ENCODE measurements at regions not wholly inside any gene's neighbourhood (a gene's known extent, or its start where the extent isn't known, plus 50 kb on each side); places are given as distances from the start of the nearest gene placed in this dataset.
A peak's percentile ranks its signal among the peaks of the same experiment; 100 is the strongest.
"Not testable (repeated sequence)": the region's sequence is repeated elsewhere in the genome, so short reads cannot be mapped to it uniquely, and the experiment has no call there.

DNA sequence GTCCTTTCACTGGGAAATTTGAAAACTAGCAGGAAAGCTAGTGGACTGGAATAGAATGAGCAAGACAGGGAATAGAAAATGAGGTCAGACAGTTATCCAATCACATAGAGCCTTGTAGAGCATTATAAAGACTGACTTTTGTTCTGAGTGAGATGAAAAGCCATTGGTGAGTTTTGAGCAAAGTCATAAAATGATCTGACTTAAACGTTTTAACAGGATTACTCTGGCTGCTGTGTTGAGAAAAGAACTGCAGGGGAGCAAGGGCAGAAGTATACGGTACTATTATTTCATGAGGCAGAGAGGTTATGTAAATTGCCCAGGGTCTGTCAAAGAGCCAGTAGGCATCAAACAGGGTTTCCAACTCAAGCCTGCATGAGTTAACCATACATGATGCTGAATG lies 393.4 kb downstream of the TFEC start:
- H3K27me3 Mint-ChIP-seq = peaks cover 0 to 2% (median 0%) of the 10 kb centered on the region in 3 donors
- no peak overlapping the region for H3K4me3 Mint-ChIP-seq
- H3K36me3 Mint-ChIP-seq = no peaks in the 10 kb centered on the region
- H3K4me1 Mint-ChIP-seq = no peaks in the 10 kb centered on the region
- H3K9me3 Mint-ChIP-seq = peaks cover 0 to 9% (median 3%) of the 10 kb centered on the region in 7 donors
- ATAC-seq (ENCODE audit: low read depth in 2 of 2) = no peak
- H3K27ac Mint-ChIP-seq = no peak overlapping the region
- no peak for DNase-seq

DNA sequence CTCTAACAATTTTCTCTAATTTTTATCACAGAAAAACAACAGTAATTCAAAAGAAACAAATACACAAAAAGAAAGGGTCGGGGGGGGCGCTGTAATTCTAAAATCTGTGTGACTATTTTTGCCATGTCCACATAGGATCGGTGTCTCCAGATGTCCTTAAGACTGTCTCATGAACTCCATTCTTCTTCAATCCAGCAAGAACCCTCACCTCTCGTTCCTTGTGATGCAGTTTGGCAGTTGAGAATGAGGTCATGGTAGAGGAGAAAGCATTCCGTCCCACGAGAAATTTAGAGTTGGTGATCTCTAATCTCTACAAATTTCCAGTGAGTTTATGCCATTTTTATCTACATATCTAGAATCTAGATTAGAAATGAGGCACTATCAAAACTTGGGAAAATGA lies 394.7 kb downstream of the TFEC start:
- no peak for DNase-seq
- no peak for ATAC-seq (ENCODE audit: low read depth in 2 of 2)
- Mint-ChIP-seq H3K4me1 (no peaks in the 10 kb centered on the region), H3K4me3 (no peak overlapping the region), H3K27ac (no peak overlapping the region), H3K9me3 (peaks cover 0 to 8% (median 0%) of the 10 kb centered on the region in 7 donors), H3K36me3 (no peaks in the 10 kb centered on the region), H3K27me3 (peaks cover 0 to 4% (median 0%) of the 10 kb centered on the region in 3 donors)

DNA sequence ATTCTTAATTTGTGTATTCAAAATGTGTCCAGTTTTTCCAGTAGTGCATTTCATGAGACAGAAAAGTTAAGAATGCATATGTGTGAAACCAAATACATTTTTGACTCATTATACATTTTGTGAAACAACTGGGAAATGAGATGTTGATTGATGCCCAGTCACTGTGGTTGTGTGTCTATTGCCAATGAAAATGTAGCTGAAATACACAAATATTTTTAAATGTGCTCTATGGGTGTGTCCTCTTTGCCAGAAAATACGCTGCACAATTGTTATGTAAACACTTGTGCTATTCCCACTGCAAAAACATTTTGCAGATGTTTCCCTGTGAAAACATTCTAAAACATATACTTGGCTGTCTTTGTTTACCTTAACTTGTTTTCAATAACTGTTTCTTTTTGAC lies 395.2 kb downstream of the TFEC start:
- ATAC-seq (ENCODE audit: low read depth in 2 of 2) (no peak), DNase-seq (no peak)
- no peak overlapping the region for H3K4me3 Mint-ChIP-seq
- H3K4me1 Mint-ChIP-seq = no peaks in the 10 kb centered on the region
- no peaks in the 10 kb centered on the region for H3K36me3 Mint-ChIP-seq
- H3K9me3 Mint-ChIP-seq = peaks cover 0 to 8% (median 0%) of the 10 kb centered on the region in 7 donors
- H3K27me3 Mint-ChIP-seq = peaks cover 0 to 4% (median 0%) of the 10 kb centered on the region in 3 donors
- H3K27ac Mint-ChIP-seq = no peak overlapping the region

DNA sequence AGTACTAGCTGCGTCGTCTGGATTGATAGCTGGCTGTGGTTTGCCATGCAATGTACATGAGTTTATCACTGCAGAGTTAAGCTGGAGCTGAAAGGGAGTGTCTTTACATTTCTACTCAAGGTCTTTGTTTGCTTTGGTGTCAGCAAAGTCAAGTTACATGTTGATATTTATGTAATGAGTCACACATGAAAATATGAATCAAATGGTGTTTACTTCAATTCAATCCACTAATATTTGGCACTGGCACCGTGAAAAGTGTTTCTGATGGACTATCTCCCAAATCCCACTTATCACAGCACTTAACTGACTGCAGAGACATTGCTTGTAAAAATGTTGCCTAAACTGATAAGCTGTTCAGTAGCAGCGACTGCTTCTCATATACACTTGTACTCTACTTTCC lies 395.9 kb downstream of the TFEC start:
- no peak for ATAC-seq (ENCODE audit: low read depth in 2 of 2)
- Mint-ChIP-seq H3K27ac (no peak overlapping the region), H3K4me3 (no peak overlapping the region), H3K9me3 (peaks cover 0 to 8% (median 0%) of the 10 kb centered on the region in 7 donors), H3K36me3 (no peaks in the 10 kb centered on the region), H3K27me3 (peaks cover 0 to 4% (median 0%) of the 10 kb centered on the region in 3 donors), H3K4me1 (no peaks in the 10 kb centered on the region)
- DNase-seq = no peak

DNA sequence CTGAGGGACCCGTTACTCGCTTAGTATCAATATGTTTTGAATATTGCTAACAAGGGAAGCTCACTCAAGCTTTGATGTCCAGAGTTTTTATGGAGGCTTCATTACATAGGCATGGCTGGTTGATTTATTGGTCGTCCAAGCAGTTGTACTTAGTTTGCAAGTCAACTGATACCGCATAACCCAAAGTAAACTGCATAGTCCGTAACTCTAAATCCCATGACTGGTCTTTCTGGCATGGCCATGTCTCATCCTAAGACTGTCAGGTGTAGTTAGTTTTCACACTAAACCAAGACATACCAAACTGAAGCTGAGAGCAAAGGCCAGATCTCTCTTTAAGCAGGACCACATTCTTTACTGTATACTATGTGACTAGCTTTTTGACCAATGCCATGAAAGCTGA lies 397.9 kb downstream of the TFEC start:
- H3K27me3 Mint-ChIP-seq = peaks cover 0 to 4% (median 0%) of the 10 kb centered on the region in 3 donors
- DNase-seq (no peak), ATAC-seq (ENCODE audit: low read depth in 2 of 2) (no peak)
- H3K4me1 Mint-ChIP-seq = no peaks in the 10 kb centered on the region
- H3K27ac Mint-ChIP-seq = no peak overlapping the region
- no peaks in the 10 kb centered on the region for H3K36me3 Mint-ChIP-seq
- no peak overlapping the region for H3K4me3 Mint-ChIP-seq
- peaks cover 0 to 6% (median 0%) of the 10 kb centered on the region in 7 donors for H3K9me3 Mint-ChIP-seq

DNA sequence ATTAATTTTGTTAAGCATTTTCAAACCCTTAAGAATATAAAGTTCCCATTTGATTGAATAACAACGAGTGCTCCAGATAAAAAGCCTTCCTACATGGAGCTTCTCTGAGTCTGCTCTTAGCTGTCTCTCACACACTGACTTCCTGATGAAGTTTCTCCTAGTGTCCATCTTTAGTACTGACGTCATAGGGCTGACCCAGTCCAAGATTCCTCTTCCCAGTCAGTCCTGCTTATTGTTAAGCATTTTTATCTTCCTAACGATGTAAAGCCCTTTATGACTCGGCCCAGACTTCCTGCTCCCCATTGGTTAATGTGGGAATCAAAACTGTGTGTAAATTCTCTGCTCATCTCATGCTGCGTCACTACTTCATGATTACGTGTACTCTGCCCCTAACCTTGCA lies 398.8 kb downstream of the TFEC start:
- DNase-seq (no peak), ATAC-seq (ENCODE audit: low read depth in 2 of 2) (no peak)
- H3K4me1 Mint-ChIP-seq = no peaks in the 10 kb centered on the region
- no peaks in the 10 kb centered on the region for H3K9me3 Mint-ChIP-seq
- no peak overlapping the region for H3K4me3 Mint-ChIP-seq
- peaks cover 0 to 4% (median 0%) of the 10 kb centered on the region in 3 donors for H3K27me3 Mint-ChIP-seq
- H3K36me3 Mint-ChIP-seq = no peaks in the 10 kb centered on the region
- no peak overlapping the region for H3K27ac Mint-ChIP-seq

DNA sequence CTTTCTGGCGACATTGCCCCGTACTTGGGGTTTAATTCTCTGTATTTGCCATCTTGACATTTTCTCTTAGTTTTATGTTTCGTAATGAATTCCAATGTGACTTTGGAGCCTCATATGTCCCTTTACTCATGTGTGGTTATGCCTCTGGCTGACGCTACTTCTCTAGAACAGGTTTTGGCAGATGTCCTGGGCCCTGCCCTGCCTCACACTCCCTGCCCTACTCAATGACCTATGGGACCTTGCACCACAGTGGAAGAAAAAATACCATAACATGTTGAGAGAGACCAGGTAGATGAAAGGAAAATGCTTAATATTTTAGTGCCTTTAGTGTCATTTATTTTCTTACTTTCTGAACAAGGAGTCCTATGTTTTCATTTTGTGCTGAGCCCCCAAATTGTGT lies 400.5 kb downstream of the TFEC start:
- ATAC-seq (ENCODE audit: low read depth in 2 of 2) (no peak), DNase-seq (no peak)
- Mint-ChIP-seq H3K4me1 (no peaks in the 10 kb centered on the region), H3K9me3 (no peaks in the 10 kb centered on the region), H3K27me3 (peaks cover 0 to 4% (median 0%) of the 10 kb centered on the region in 3 donors), H3K36me3 (no peaks in the 10 kb centered on the region), H3K4me3 (no peak overlapping the region), H3K27ac (no peak overlapping the region)

DNA sequence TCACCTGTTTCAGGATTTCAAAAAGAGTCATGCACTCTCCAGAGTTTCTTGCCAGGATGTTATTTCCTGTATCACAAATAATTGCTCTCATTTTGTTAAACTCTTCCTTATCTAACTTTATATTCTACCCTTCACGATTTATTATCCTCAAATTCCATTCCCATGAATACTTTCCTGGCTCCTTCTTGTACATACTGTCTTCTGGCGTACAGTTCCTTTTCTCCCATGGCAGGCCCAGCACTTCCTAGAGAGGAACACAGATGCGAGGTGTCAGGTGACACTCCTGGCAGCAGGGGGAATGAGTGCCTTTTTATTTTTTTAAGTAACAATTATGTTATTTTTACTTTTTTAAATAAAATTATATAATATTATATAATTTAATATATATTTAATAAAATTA lies 411.9 kb downstream of the TFEC start:
- H3K27ac Mint-ChIP-seq = no peak overlapping the region

DNA sequence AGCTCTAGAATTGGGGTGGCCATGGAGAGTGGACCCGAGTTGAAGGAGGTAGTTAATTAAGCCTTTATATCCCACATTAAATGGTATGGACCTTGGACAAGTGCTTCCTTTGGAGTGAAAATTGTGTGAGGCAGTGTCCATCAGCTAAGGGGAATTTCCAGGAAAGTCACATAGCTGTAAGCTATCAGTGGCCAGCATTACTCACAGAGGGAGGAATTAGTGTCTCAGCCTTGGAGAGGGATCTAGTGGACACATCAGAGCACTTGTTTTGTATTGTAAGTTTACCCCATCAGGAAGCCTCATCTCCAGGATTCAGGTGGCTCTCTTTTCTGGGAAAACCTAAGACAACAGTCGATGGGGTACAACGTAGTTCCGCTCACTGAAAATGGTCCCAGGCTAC lies 416.7 kb downstream of the TFEC start:
- no peak overlapping the region for H3K4me3 Mint-ChIP-seq
- peaks cover 0 to 4% (median 0%) of the 10 kb centered on the region in 7 donors for H3K9me3 Mint-ChIP-seq
- DNase-seq (no peak), ATAC-seq (ENCODE audit: low read depth in 2 of 2) (no peak)
- H3K27me3 Mint-ChIP-seq = no peaks in the 10 kb centered on the region
- no peaks in the 10 kb centered on the region for H3K36me3 Mint-ChIP-seq
- no peaks in the 10 kb centered on the region for H3K4me1 Mint-ChIP-seq
- no peak overlapping the region for H3K27ac Mint-ChIP-seq

More for the DNA sequence above, 411.9 kb downstream of the TFEC start:
- Mint-ChIP-seq H3K4me1 (no peaks in the 10 kb centered on the region), H3K9me3 (peaks cover 0 to 4% (median 0%) of the 10 kb centered on the region in 7 donors), H3K27me3 (no peaks in the 10 kb centered on the region), H3K36me3 (no peaks in the 10 kb centered on the region), H3K4me3 (no peak overlapping the region)
- DNase-seq (no peak), ATAC-seq (ENCODE audit: low read depth in 2 of 2) (no peak)

DNA sequence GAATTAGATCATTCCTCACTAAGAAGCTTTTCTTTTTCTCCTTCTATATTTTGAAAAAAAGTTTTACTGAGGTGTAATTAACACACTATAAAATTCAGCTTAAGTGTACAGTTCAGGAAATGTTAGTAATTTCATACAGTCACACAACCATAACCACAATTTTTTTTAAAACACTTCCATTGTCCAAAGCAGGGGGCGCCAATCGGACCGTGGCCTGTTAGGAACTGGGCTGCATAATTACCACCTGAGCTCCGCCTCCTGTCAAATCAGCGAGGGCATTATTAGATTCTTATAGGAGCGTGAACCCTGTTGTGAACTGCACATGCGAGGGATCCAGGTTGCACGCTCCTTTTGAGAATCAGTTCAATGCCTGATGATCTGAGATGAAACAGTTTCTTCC lies 427.1 kb downstream of the TFEC start:
- Mint-ChIP-seq H3K27ac (peak overlapping the region in 1 of 6 donors; percentile 10), H3K36me3 (no peaks in the 10 kb centered on the region), H3K27me3 (no peaks in the 10 kb centered on the region), H3K4me3 (no peak overlapping the region), H3K9me3 (peaks cover 0 to 6% (median 3%) of the 10 kb centered on the region in 7 donors), H3K4me1 (no peaks in the 10 kb centered on the region)
- no peak for DNase-seq
- no peak for ATAC-seq (ENCODE audit: low read depth in 2 of 2)

DNA sequence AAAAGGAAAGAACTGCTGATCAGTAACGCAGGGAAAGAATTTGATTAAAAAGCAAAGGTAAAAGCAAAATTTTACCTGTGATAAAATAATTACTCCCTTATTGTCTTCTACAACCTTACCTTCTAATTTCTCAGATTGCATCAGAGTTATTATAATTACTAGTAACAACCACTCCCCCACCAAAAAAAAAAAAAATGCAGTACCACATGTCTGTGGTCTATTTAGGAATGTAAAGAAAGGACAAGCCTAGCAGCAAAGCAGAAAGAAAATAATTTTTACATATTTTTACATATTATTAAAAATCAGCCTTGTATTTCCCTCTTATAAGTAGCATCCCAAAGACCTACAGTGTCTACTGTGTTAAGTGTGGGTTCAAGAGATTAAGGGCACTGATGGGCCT lies 430.4 kb downstream of the TFEC start:
- H3K27ac Mint-ChIP-seq = no peak overlapping the region
- DNase-seq (no peak), ATAC-seq (ENCODE audit: low read depth in 2 of 2) (no peak)
- no peak overlapping the region for H3K4me3 Mint-ChIP-seq
- no peaks in the 10 kb centered on the region for H3K4me1 Mint-ChIP-seq
- H3K36me3 Mint-ChIP-seq = no peaks in the 10 kb centered on the region
- no peaks in the 10 kb centered on the region for H3K27me3 Mint-ChIP-seq
- H3K9me3 Mint-ChIP-seq = peaks cover 0 to 12% (median 6%) of the 10 kb centered on the region in 7 donors

DNA sequence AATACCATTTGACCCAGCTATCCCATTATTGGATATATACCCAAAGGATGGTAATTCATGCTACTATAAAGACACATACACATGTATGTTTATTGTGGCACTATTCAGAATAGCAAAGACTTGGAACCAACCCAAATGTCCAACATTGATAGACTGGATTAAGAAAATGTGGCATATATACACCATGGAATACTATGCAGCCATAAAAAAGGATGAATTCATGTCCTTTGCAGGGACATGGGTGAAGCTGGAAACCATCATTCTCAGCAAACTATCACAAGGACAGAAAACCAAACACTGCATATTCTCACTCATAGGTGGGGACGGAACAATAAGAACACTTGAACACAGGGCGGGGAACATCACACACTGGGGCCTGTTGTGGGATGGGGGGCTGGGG lies 431.4 kb downstream of the TFEC start:
- H3K27ac Mint-ChIP-seq; H3K4me3 Mint-ChIP-seq; H3K4me1 Mint-ChIP-seq; H3K27me3 Mint-ChIP-seq; H3K36me3 Mint-ChIP-seq; ATAC-seq (ENCODE audit: low read depth in 2 of 2); DNase-seq: not testable (repeated sequence)
- H3K9me3 Mint-ChIP-seq = peaks cover 0 to 12% (median 6%) of the 10 kb centered on the region in 7 donors

DNA sequence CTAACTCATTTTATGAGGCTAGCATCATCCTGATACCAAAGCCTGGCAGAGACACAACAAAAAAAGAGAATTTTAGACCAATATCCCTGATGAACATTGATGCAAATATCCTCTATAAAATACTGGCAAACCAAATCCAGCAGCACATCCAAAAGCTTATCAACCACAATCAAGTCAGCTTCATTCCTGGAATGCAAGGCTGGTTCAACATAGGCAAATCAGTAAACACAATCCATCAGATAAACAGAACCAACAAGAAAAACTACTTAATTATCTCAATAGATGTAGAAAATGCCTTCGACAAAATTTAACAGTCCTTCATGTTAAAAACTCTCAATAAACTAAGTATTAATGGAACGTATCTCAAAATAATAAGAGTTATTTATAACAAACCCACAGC lies 433.3 kb downstream of the TFEC start:
- not testable (repeated sequence) for H3K4me3 Mint-ChIP-seq; H3K27ac Mint-ChIP-seq; DNase-seq; ATAC-seq (ENCODE audit: low read depth in 2 of 2); H3K4me1 Mint-ChIP-seq; H3K36me3 Mint-ChIP-seq; H3K27me3 Mint-ChIP-seq
- peaks cover 0 to 12% (median 6%) of the 10 kb centered on the region in 7 donors for H3K9me3 Mint-ChIP-seq

DNA sequence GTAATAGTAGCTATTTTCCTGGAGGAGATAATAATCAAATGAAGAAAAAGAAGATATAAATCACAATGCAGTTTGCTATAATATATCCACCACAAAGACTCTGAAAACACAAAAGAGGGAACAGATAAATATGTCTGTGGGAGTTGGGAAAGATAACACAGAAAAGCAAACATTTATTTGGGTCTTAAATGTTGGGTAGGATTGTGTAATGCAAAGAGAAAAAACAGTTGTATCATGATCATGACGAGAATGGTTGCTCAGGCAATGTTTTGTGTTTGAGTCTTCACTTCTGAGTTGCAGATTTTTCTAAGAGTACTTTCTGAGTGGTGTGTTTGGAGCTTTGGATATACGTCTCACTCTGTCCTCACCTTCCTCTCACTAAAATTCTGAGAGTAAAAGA lies 437.5 kb downstream of the TFEC start:
- Mint-ChIP-seq H3K4me3 (no peak overlapping the region), H3K27me3 (no peaks in the 10 kb centered on the region), H3K36me3 (no peaks in the 10 kb centered on the region), H3K9me3 (peaks cover 0 to 14% (median 6%) of the 10 kb centered on the region in 7 donors), H3K27ac (peak overlapping the region in 1 of 6 donors; percentile 74), H3K4me1 (no peaks in the 10 kb centered on the region)
- DNase-seq (no peak), ATAC-seq (ENCODE audit: low read depth in 2 of 2) (no peak)
